H4 (cell line): ENCODE measurements at regions not wholly inside any gene's neighbourhood (a gene's known extent, or its start where the extent isn't known, plus 50 kb on each side); places are given as distances from the start of the nearest gene placed in this dataset.
A peak's percentile ranks its signal among the peaks of the same experiment; 100 is the strongest.
"Not testable (repeated sequence)": the region's sequence is repeated elsewhere in the genome, so short reads cannot be mapped to it uniquely, and the experiment has no call there.

Experiments used
- DNase-seq: peaks from one replicate; pipeline ENCODE4 v3.0.0-alpha.2; 2015; ENCODE audit warnings: low spot score

DNA sequence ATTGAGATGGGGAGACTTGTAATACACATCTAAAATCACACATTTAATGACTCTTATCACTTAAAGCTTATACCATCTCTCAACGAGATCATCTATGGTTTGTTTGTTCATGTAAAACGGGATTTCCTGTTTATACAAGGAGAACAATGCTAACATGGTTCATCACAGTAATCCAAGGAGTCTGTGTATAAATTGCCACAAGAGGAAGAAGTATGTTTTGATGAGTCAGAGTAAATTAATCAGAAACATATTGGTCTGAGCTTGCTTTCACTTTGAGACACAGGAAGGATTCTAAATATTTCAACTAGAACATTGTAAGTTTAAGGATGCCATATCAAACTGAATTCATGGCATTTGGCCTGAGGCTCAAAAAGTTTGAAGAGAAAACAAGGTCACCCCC lies 594.1 kb downstream of the GLUD2 start:
- peak; percentile 81 for DNase-seq

DNA sequence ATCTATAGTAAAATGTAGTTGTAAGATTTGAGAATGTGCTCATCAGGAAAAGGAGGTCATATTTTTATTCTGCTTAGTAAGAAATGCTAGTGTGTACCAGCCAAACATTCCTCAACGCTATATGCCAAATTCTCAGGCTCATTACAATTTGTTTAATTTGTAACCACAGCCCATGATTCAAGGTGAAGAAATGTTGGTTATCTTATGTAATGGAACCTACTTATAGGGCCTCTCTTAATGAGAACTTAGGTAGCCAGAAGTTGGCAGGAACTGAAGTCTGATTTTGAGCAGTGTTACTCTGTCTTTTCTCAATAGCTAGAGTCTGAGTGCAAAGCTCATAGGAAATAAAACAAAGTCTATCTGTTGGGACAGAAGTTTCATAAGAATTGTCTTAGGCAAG lies 595.0 kb downstream of the GLUD2 start:
- peak; percentile 11 for DNase-seq

DNA sequence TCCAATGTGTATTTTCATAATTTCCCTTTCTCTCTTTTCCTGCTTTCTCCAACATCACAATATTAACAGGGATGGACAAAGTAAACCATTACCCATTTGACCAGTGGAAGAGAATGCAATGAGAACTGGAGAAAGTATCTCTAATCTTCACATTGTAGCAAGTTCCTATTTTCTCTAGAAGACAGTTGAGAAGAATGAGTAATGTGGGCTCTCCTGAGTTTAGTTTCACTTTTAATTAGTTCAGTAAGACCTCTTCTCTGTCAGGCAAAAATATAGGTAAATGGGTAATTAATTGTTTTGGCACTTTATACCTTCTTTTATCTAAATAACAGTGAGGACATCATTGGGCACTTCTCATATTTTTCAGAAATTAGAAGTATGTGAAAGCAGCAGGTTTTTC lies 602.0 kb downstream of the GLUD2 start:
- no peak for DNase-seq

DNA sequence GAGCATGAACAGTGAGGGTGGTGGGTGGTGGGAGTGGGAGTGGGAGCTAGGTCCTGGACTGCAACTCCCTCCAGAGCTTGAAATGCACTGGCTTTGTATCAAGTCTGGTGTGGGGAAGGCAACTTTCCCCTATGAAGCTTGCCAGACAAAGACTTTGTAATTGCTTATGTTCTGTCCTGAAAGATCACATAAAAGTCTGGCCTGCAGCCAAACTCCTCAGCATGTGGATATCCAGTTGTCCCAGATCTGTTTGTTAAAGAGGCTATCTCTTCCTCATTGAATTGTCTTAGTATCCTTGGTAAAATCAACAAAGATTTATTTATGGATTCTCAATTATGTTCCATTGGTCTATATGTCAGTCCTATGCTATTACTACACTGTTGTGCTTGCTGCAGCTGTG lies 607.9 kb downstream of the GLUD2 start:
- DNase-seq, result no peak

DNA sequence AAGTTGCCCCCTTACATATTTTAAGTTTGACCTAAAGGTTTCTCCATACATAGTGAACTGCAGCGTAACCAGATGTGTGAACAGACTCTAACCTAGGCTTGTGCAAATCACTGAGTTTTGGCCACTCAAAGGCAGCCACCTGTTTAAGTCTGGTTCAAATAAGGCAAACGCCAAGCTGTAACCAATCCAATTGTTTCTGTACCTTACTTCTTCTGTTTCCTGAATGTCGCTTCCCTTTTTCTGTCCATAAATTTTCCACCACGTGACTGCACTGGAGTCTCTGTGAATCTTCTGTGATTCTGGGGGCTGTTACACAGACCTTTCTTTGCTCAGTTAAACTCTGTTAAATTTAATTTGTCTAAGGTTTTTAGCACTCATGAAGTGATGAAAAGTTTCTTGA lies 618.8 kb downstream of the GLUD2 start:
- no peak for DNase-seq

DNA sequence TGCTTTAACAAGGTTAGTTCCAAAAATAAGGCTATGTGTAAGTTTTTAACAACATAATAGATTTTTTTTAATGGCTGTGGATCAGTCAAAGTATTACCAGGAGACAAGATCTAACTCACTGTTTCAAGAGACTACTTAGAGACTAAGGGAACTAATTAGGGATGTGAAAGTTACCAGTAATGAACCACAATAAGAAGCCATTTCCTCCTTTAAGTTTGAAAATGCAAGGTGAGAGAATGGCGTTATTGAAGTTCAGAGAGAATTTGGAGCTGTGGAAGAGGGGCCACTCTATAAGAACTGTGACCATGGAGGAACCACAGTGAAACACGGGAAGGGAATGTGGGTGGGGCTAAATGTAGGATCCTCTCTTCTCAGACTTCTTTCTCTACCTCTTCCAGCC lies 624.2 kb downstream of the GLUD2 start:
- no peak for DNase-seq

DNA sequence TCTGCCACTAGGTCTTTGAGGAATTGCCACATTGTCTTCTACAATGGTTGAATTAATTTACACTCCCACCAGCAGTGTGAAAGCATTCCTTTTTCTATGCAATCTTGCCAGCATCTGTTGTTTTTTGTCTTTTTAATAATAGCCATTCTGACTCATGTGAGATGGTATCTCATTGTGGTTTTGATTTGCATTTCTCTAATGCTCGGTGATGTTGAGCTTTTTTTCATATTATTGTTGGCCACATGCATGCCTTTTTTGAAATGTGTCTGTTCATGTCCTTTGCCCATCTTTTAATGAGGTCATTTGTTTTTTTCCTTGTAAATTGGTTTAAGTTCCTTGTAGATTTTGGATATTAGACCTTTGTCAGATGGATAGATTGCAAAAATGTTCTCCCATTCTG lies 661.8 kb downstream of the GLUD2 start:
- DNase-seq, result not testable (repeated sequence)

DNA sequence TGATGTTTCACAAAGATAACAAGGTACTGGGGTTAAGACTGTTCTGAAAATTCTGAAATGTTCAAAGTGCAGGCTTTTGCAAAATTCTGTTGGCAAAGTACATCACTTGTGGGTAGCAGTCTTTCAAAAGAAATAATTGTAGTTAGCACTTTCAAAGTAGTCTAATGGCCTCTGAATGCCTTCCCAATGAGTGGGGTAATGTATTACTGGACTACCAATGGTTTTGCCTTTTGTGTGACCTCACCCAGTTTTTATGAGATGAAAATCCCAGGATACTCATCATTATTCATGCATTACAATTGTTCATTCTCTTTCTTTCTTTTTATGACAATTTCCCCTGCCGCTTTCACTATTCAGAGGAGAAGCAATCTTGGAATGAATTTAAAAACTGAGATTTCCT lies 686.1 kb downstream of the GLUD2 start:
- no peak for DNase-seq

DNA sequence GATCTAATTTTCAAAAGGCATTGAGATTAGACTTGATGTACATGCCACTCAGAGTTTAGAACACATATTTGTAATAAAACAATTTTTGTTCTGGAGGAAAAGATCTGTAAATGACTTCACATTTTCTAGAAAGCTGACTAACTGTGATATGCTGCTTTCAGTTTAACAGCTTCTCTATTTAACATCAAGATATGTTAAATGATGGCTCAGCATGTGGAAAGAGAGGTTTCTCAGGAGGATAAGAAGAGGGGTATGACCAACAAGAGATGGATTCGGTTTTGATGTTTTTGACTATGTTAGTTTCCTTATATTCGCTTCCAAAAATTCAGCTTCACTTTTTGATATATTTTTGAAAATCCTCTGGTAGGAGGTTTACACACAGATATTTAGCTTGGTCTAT lies 698.7 kb downstream of the GLUD2 start:
- no peak for DNase-seq

DNA sequence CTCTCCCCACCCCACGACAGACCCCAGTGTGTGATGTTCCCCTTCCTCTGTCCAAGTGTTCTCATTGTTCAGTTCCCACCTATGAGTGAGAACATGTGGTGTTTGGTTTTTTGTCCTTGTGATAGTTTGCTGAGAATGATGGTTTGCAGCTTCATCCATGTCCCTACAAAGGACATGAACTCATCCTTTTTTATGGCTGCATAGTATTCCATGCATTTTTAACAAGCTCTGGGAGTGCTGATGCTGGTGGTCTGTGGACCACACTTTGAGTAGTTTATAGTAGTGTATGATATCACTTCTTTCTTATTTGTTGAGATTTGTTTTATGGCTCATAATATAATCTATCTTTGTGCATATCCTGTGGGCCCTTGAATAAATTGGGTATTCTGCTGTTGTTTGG lies 706.2 kb downstream of the GLUD2 start:
- not testable (repeated sequence) for DNase-seq

DNA sequence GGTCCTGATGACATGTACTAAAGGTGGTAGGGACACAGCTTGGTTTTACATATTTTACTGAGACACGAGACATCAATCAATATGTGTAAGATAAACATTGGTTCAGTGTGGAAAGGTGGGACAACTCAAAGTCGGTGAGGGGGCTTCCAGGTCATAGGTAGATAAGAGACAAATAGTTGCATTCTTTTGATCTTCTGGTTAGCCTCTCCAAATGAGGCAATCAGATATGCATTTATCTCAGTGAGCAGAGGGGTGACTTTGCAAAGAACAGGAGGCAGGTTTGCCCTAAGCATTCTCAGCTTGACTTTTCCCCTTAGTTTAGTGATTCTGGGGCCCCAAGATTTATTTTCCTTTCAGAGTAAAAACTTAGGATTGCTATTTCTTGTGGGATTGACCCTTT lies 706.9 kb downstream of the GLUD2 start:
- no peak for DNase-seq

DNA sequence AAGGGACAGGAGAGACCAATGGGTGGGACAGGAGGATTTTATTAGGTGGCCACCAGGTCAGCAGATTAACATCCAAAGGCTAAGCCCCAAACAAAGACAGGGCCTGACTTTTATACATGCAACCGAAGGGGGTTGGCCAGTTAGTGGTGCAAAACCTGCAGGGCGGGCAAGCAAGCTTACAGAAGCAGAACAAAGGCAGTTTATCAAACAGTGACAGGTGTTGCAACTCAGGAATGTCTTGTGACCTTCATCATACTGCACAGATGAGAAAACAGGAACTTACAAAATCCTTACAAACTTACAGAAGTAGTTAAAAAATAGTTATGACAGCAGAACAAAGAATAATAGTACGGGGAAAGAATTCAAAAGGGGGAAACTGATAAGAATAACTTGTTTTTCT lies 708.1 kb downstream of the GLUD2 start:
- DNase-seq, result no peak

DNA sequence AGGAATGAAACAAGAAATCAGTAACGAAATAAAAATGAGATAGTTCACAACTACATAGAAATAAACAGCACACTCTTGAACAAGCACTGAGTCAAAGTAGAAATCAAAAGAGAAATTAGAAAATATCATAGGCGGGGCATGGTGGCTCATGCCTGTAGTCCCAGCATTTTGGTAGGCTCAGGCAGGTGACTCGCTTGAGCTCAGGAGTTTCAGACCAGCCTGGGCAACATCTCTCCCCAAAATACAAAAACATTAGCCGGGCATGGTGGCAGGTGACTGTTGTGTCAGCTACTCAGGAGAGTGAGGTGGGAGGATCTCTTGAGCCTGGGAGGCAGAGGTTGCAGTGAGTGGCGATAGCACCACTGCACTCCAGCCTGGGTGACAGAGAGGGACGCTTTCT lies 714.4 kb downstream of the GLUD2 start:
- DNase-seq, result no peak

DNA sequence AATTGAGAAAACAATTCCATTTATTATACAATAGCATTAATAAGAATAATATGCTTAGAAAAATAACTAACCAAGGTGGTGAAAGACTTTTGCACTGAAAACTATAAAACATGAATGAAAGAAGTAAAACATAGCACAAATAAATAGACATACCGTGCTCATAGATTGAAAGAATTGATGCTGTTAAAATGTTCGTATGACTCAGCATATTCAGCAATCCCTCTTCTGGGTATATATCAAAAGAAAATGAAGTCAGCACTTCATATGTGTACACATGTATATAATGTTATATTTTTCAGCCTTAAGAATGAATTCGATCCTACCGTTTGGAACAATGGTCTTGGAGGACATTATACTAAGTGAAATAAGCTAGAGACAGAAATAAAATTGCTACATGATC lies 716.3 kb downstream of the GLUD2 start:
- DNase-seq, result no peak

DNA sequence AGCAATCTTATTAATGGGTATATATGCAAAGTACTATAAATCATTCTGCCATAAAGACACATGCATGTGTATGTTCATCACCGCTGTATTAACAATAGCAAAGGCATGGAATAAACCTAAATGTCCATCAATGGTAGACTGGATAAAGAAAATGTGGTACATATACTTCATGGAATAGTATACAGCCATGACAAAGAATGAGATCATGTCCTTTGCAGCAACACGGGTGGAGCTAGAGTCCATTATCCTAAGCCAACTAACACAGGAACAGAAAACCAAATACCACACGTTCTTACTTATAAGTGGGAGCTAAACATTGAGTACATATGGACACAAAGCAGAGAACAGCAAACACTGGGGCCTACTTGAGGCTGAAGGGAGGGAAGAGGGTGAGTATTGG lies 720.8 kb downstream of the GLUD2 start:
- DNase-seq, result not testable (repeated sequence)

DNA sequence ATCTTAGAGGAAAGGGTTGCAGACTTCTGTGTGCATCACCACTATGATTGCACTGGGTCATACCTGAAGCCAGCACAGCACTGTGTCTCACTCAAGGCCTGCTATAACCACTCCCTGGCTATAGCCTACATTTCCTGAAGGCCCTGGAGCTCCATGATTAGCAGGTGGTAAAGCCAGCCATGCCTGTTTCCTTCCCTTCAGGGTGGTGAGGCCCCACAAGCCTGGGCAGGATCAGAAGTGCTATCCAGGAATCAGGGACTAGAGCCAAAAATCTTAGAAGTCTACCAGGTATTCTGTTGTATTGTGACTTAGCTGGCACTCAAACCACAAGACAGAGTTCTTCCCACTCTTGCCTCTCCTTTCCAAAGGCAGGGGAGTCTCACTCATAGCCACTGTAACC lies 734.6 kb downstream of the GLUD2 start:
- no peak for DNase-seq

DNA sequence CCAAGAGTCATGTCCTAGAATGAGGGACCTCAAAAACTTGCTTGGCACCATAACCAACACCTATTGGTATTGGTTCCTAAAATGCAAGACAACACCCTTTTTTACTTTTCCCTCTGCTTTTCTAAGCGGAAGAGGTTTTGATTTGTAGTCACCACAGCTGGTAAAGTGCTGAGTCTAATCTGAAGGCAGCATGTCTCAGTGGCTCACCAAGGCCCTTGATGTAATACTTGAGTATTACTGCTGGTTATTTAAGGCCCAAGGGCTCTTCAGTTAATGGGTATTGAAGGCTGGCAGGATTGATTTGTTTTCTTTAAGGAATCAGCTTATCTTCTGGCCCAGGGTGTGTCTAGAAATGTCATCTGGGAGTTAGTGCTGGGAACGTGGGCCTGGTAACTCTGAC lies 735.1 kb downstream of the GLUD2 start:
- no peak for DNase-seq

DNA sequence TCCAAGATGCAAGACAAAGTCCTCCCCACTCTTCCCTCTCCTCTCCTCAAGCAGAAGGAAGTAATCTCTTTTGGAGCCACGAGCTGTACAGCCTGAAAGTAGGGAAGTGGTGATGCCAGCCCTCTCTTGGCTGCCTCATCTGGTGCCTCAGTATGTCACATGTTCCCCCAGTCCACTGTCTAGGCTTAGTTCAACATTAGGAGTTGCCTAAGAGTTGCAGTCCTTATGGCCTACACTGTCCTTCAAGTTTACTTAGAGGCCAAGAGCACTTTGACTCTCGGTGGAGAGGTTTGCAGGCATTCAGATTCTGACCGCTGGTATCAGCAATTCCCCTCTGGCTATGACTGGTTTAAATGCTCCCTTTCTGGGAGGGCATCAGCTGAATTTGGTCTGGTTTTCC lies 735.6 kb downstream of the GLUD2 start:
- DNase-seq, result no peak

DNA sequence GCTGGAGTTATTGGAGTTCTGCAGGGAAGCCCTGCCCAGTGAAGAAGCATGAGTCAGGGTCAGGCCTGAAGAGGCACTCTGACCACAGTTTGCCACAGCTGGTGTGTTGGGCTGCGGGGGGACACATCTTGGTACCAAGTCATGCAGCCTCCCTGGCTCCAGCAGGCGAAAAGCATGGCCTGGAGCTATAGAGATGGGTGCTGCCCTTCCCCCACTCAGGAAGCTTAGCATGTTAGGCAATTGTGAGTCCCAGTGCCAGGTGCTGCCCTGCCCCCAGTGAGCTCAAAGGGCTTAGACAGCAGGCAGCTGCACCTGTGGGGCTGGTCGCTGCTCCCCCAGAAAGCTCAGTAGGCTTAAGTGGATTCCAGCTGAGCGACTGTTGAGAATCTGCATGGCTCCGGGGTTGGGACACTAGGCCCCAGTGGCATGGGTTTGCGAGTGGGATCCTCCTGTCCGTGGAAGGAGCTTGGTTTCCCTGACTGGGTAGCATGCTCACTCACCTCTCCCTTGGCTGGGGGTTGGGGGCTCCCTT lies 755.5 kb downstream of the GLUD2 start:
- no peak for DNase-seq

DNA sequence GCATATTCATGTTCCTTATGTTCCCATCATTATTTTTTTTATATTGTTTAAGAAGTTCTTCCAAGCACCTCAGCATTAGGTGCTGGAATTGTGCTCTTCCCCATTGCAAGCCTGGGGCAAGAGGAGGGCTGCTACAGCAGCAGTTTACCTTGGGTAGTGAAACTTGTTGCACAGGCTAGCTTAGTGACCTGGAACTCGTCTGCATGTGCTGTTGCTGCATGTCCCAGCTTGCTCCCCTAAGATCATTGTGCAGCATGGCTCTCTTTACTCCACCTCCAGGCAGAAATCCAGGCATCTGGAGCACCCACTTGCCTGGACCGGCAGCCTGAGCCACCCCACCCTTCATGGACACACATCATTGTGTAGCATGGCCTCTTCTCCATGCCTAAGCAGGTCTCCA lies 776.0 kb downstream of the GLUD2 start:
- DNase-seq, result no peak

DNA sequence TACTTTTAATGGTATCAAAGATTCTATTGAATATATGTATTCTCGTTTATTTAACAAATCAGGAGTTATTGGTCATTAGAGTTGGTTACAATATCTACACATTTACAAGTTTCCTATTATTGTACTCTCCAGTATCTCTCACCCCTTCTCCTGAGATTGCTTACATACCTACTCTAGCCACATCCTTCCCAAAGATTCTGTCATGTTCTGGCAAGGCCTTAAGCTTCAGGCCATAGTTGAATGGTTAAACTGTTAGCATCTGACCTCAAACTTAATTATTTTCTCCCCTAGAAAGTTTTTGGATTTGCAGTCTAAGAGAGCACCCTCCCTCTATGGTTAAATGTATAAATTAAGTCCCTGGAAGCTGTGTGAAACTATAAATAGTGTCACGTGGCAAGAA lies 784.2 kb downstream of the GLUD2 start:
- DNase-seq, result peak; percentile 6

DNA sequence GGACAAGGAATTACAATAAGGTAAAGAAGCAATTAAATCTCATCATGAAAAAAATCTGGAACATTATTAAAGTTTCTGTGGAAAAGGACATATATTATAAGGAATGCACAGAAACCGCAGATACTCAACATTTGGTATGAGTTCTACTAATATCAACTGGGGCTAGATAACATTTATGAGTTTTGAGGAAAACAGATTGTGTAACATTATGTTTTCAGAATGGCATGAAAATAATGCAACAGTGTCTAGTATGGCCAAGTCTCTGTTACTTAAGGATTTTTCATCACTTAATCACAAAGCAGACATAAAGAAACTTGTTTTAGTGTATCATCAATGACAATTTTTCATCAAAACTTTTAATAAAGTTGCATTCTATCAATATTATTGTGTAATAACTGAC lies 785.0 kb downstream of the GLUD2 start:
- no peak for DNase-seq

DNA sequence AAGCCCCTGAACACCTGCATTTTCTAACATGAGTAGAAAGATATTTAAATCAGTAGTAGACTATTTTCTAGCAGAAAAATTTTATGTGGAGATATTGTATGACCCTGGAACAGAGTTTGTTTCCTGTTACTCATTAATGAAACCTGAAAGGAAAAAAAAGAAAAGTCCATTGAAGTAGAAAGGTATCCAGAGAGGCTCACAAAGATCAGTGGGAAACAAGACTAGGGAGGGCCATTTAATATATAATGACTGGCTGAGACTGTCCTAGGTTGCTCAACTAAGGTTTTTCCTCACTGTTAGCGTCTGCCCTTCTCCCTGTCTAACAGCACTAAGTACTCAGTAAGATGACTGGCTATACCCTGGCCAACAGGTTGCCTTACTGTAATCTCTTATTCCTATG lies 788.6 kb downstream of the GLUD2 start:
- DNase-seq, result no peak

DNA sequence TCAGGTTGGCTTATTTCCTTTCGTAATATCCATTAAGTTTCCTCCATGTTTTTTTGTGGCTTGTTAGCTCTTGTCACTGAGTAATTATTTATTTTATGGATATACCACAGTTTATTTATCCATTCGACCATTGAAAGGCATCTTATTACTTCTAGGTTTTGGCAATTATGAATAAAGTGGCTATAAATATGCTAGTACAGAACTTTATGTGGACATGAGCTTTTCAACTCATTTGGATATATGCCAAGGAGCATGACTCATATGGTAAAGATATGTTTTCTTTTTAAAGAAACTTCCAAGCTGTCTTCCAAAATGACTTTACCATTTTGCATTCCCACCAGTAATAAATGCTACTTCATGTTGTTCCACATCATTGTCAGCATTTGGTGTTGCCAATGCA lies 803.6 kb downstream of the GLUD2 start:
- peak; percentile 63 for DNase-seq
